ENCODE measurements at regions not wholly inside any gene's neighbourhood (a gene's known extent, or its start where the extent isn't known, plus 50 kb on each side); places are given as distances from the start of the nearest gene placed in this dataset.
A peak's percentile ranks its signal among the peaks of the same experiment; 100 is the strongest.
"Not testable (repeated sequence)": the region's sequence is repeated elsewhere in the genome, so short reads cannot be mapped to it uniquely, and the experiment has no call there.

- peak in 2 of 8 experiments; percentile 82 to 88 for ATAC-seq (replicated peaks in 6 of 8)
- Histone ChIP-seq H3K4me3 (no peak overlapping the region), H3K4me1 (replicated peaks in 1 of 2) (no peaks in the 10 kb centered on the region), H3K27ac (no peak overlapping the region)
- in situ Hi-C loops (cut with MboI; ENCODE audit: low pct_unique_long_range_greater_than_20kb in 2 of 9, low sequenced_read_pairs in 9 of 9, unreplicated experiment in 9 of 9) = loop anchor here in 2 of 9 experiments (25.0 kb wide), 2 partner anchors 126 to 176 kb away; no protein-coding TSS in a partner anchor
- WGBS, 10 experiments = 6 to 100% (median 68%) methylated on average over 1 to 2 of the region's 2 CpGs; no CpG with 5 or more reads in 2 of the 10 experiments
Measured at GRCh38 chr3:87488765-87489164, 212.4 kb upstream of the POU1F1 start.

GRCh38 chr3:87486635-87487034 is 210.3 kb upstream of the POU1F1 start:
- not testable (repeated sequence) for H3K4me1 ChIP-seq (replicated peaks in 1 of 2); ATAC-seq (replicated peaks in 6 of 8); H3K27ac ChIP-seq; H3K4me3 ChIP-seq
- WGBS, 10 experiments = 0 to 83% (median 80%) methylated on average over 1 to 3 of the region's 3 CpGs; no CpG with 5 or more reads in 1 of the 10 experiments
- in situ Hi-C loops (cut with MboI; ENCODE audit: low pct_unique_long_range_greater_than_20kb in 2 of 9, low sequenced_read_pairs in 9 of 9, unreplicated experiment in 9 of 9) = loop anchor here in 2 of 9 experiments (25.0 kb wide), 2 partner anchors 124 to 174 kb away; no protein-coding TSS in a partner anchor

- 0 to 67% (median 42%) methylated on average over 1 to 2 of the region's 2 CpGs; no CpG with 5 or more reads in 4 of the 10 experiments for WGBS, 10 experiments
- no peaks in the 10 kb centered on the region for H3K4me1 ChIP-seq (replicated peaks in 1 of 2)
- H3K27ac ChIP-seq = no peak overlapping the region
- in situ Hi-C loops (cut with MboI; ENCODE audit: low pct_unique_long_range_greater_than_20kb in 2 of 9, low sequenced_read_pairs in 9 of 9, unreplicated experiment in 9 of 9) = loop anchor here in 2 of 9 experiments (25.0 kb wide), 2 partner anchors 124 to 174 kb away; no protein-coding TSS in a partner anchor
- no peak for ATAC-seq (replicated peaks in 6 of 8)
- no peak overlapping the region for H3K4me3 ChIP-seq
Measured at GRCh38 chr3:87486115-87486514, 209.7 kb upstream of the POU1F1 start.

GRCh38 chr3:87478716-87479115 is 202.3 kb upstream of the POU1F1 start:
- in situ Hi-C loops (cut with MboI; ENCODE audit: low pct_unique_long_range_greater_than_20kb in 2 of 9, low sequenced_read_pairs in 9 of 9, unreplicated experiment in 9 of 9) = loop anchor here in 2 of 9 experiments (25.0 kb wide), 2 partner anchors 116 to 166 kb away; no protein-coding TSS in a partner anchor
- H3K27ac ChIP-seq = no peak overlapping the region
- no peak overlapping the region for H3K4me3 ChIP-seq
- ATAC-seq (replicated peaks in 6 of 8) = no peak
- no peaks in the 10 kb centered on the region for H3K4me1 ChIP-seq (replicated peaks in 1 of 2)
- 0 to 100% (median 50%) methylated on average over 1 to 3 of the region's 3 CpGs; no CpG with 5 or more reads in 1 of the 10 experiments for WGBS, 10 experiments

- in situ Hi-C loops (cut with MboI; ENCODE audit: low pct_unique_long_range_greater_than_20kb in 2 of 9, low sequenced_read_pairs in 9 of 9, unreplicated experiment in 9 of 9) = no loop called here
- Histone ChIP-seq H3K4me1 (replicated peaks in 1 of 2) (no peaks in the 10 kb centered on the region), H3K27ac (no peak overlapping the region), H3K4me3 (no peak overlapping the region)
- ATAC-seq (replicated peaks in 6 of 8) = no peak
Measured at GRCh38 chr3:87473944-87474343, 197.6 kb upstream of the POU1F1 start.

GRCh38 chr3:87468938-87469337 is 192.6 kb upstream of the POU1F1 start:
- in situ Hi-C loops (cut with MboI; ENCODE audit: low pct_unique_long_range_greater_than_20kb in 2 of 9, low sequenced_read_pairs in 9 of 9, unreplicated experiment in 9 of 9) = no loop called here

GRCh38 chr3:87468235-87468634 is 191.9 kb upstream of the POU1F1 start:
- no peak overlapping the region for H3K27ac ChIP-seq
- no peak for ATAC-seq (replicated peaks in 6 of 8)
- no peak overlapping the region for H3K4me3 ChIP-seq
- no peaks in the 10 kb centered on the region for H3K4me1 ChIP-seq (replicated peaks in 1 of 2)
- in situ Hi-C loops (cut with MboI; ENCODE audit: low pct_unique_long_range_greater_than_20kb in 2 of 9, low sequenced_read_pairs in 9 of 9, unreplicated experiment in 9 of 9) = no loop called here
- WGBS, 10 experiments = 0 to 100% (median 45%) methylated on average over 1 to 2 of the region's 2 CpGs

More at GRCh38 chr3:87468938-87469337, 192.6 kb upstream of the POU1F1 start:
- Histone ChIP-seq H3K4me1 (replicated peaks in 1 of 2) (no peaks in the 10 kb centered on the region), H3K4me3 (no peak overlapping the region), H3K27ac (no peak overlapping the region)
- ATAC-seq (replicated peaks in 6 of 8) = no peak

GRCh38 chr3:87462228-87462627 is 185.8 kb upstream of the POU1F1 start:
- H3K4me3 ChIP-seq = no peak overlapping the region
- H3K27ac ChIP-seq = no peak overlapping the region
- no peaks in the 10 kb centered on the region for H3K4me1 ChIP-seq (replicated peaks in 1 of 2)
- ATAC-seq (replicated peaks in 6 of 8) = no peak
- in situ Hi-C loops (cut with MboI; ENCODE audit: low pct_unique_long_range_greater_than_20kb in 2 of 9, low sequenced_read_pairs in 9 of 9, unreplicated experiment in 9 of 9) = no loop called here

GRCh38 chr3:87461443-87461842 is 185.1 kb upstream of the POU1F1 start:
- no peaks in the 10 kb centered on the region for H3K4me1 ChIP-seq (replicated peaks in 1 of 2)
- H3K4me3 ChIP-seq = no peak overlapping the region
- no peak for ATAC-seq (replicated peaks in 6 of 8)
- WGBS, 10 experiments = 0 to 100% (median 83%) methylated on average over 1 to 2 of the region's 2 CpGs; no CpG with 5 or more reads in 3 of the 10 experiments
- no peak overlapping the region for H3K27ac ChIP-seq
- in situ Hi-C loops (cut with MboI; ENCODE audit: low pct_unique_long_range_greater_than_20kb in 2 of 9, low sequenced_read_pairs in 9 of 9, unreplicated experiment in 9 of 9) = no loop called here

- no peaks in the 10 kb centered on the region for H3K4me1 ChIP-seq (replicated peaks in 1 of 2)
- ATAC-seq (replicated peaks in 6 of 8) = no peak
- H3K27ac ChIP-seq = no peak overlapping the region
- no peak overlapping the region for H3K4me3 ChIP-seq
- in situ Hi-C loops (cut with MboI; ENCODE audit: low pct_unique_long_range_greater_than_20kb in 2 of 9, low sequenced_read_pairs in 9 of 9, unreplicated experiment in 9 of 9) = no loop called here
- 67 to 92% (median 81%) methylated on average over 1 to 3 of the region's 3 CpGs; no CpG with 5 or more reads in 7 of the 10 experiments for WGBS, 10 experiments
Measured at GRCh38 chr3:87461036-87461435, 184.7 kb upstream of the POU1F1 start.

GRCh38 chr3:87448558-87448957 is 172.2 kb upstream of the POU1F1 start:
- in situ Hi-C loops (cut with MboI; ENCODE audit: low pct_unique_long_range_greater_than_20kb in 2 of 9, low sequenced_read_pairs in 9 of 9, unreplicated experiment in 9 of 9) = no loop called here
- Histone ChIP-seq H3K4me3 (no peak overlapping the region), H3K4me1 (replicated peaks in 1 of 2) (no peaks in the 10 kb centered on the region), H3K27ac (no peak overlapping the region)
- ATAC-seq (replicated peaks in 6 of 8) = no peak

GRCh38 chr3:87446849-87447387 is 170.5 kb upstream of the POU1F1 start:
- H3K4me1 ChIP-seq (replicated peaks in 1 of 2) = no peaks in the 10 kb centered on the region
- 33 to 80% (median 51%) methylated on average over 1 to 4 of the region's 5 CpGs; no CpG with 5 or more reads in 1 of the 10 experiments for WGBS, 10 experiments
- no peak overlapping the region for H3K4me3 ChIP-seq
- H3K27ac ChIP-seq = no peak overlapping the region
- in situ Hi-C loops (cut with MboI; ENCODE audit: low pct_unique_long_range_greater_than_20kb in 2 of 9, low sequenced_read_pairs in 9 of 9, unreplicated experiment in 9 of 9) = no loop called here
- no peak for ATAC-seq (replicated peaks in 6 of 8)

GRCh38 chr3:87442470-87442869 is 166.1 kb upstream of the POU1F1 start:
- in situ Hi-C loops (cut with MboI; ENCODE audit: low pct_unique_long_range_greater_than_20kb in 2 of 9, low sequenced_read_pairs in 9 of 9, unreplicated experiment in 9 of 9) = no loop called here
- 21 to 100% (median 84%) methylated on average over 2 to 3 of the region's 3 CpGs for WGBS, 10 experiments
- ATAC-seq (replicated peaks in 6 of 8) = no peak
- no peak overlapping the region for H3K4me3 ChIP-seq
- no peaks in the 10 kb centered on the region for H3K4me1 ChIP-seq (replicated peaks in 1 of 2)
- no peak overlapping the region for H3K27ac ChIP-seq

- ATAC-seq (replicated peaks in 6 of 8) = peak in 3 of 8 experiments; percentile 49 to 95 (median 92)
- Histone ChIP-seq H3K4me1 (replicated peaks in 1 of 2) (no peaks in the 10 kb centered on the region), H3K27ac (no peak overlapping the region), H3K4me3 (no peak overlapping the region)
- 0 to 91% (median 80%) methylated on average over 1 of the region's 1 CpG; no CpG with 5 or more reads in 3 of the 10 experiments for WGBS, 10 experiments
- in situ Hi-C loops (cut with MboI; ENCODE audit: low pct_unique_long_range_greater_than_20kb in 2 of 9, low sequenced_read_pairs in 9 of 9, unreplicated experiment in 9 of 9) = no loop called here
Measured at GRCh38 chr3:87437765-87438164, 161.4 kb upstream of the POU1F1 start.
